ENCODE measurements at regions not wholly inside any gene's neighbourhood (a gene's known extent, or its start where the extent isn't known, plus 50 kb on each side); places are given as distances from the start of the nearest gene placed in this dataset.

DNA sequence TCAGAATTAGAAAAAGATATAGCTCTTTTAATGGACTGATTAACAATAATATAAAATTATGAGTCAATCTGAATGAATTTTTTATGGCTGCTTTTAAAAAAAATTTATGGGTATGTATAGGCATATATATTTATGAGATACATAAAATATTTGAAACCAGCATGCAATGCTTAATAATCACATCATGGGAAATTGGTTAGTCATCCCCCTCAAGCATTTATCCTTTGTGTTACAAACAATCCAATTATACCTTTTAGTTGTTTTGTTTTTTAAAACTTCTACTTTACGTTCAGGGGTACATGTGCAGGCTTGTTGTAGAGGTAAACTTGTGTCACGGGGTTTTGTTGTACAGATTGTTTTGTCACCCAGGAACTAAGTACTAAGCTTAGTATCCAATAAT is 63.4 kb upstream of the HMGCLL1 start:
- DNase-seq (ENCODE audit: low spot score), result no peak

DNA sequence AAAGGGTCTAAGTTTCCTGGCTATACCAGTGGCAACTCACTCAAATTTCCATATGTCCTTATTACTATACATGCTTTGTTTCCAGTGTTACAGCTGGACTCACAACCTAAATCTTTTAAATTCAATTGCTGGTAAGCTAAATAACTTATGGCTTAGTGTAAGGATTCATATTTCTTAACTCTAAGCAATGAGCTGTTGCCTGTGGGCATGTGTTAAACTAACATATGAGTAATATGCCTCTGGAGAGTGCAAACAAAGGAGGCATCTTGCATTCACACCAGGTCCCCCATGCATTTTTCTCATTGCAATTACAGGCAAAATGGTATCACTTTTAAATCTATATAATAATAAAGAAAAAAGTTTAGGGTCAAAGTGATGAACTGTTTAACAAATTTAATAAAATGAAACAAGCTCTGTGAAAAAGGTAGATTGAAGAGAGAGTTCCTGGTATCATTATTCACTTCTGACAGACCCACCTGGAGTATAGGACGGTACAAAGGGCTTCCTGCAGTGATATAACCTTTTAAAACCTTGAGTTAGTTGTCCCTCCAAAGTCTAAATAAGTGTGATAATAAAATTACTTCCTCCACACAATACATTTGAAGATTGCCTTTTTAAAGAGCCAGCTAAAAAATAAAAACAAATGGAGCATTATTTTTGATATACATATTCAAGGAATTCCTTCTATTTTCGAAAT is 57.6 kb upstream of the HMGCLL1 start:
- DNase-seq (ENCODE audit: low spot score), result no peak

- DNase-seq (ENCODE audit: low spot score), result no peak
Observed at GRCh38 chr6:55633471-55633870, 54.5 kb upstream of the HMGCLL1 start.

DNA sequence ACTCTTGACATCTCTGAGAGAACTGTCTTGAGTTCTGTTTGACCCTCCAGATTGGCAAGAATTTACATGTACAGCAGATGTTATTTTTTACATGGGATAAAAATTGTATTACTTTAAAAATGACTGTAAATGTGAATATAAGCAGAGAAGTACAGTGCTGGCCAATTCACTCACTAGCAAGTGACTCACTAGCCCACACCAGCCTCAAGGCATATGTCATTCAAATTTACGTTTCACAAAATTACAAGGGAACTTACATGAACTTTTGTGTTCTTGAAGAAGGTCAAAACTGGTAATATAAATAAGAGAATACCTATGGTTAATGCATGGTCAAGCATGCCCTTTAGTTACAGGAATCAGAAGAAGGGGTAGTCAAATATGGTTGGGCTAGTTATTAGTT is 54.0 kb upstream of the HMGCLL1 start:
- DNase-seq (ENCODE audit: low spot score), result no peak
